B cell (primary cell): ENCODE measurements at regions not wholly inside any gene's neighbourhood (a gene's known extent, or its start where the extent isn't known, plus 50 kb on each side); places are given as distances from the start of the nearest gene placed in this dataset.

Experiments
- EZH2 ChIP-seq: IDR thresholded peaks from 2 replicates; pipeline ENCODE4 v1.6.1; 2012; ENCODE audit warnings: borderline replicate concordance, low read depth, mild to moderate bottlenecking, moderate library complexity, low read length; ENCODE audit not compliant: insufficient read depth, poor library complexity, severe bottlenecking
- TF ChIP-seq, protein P1 (sequence below): fragments of 200-600 bp; IDR thresholded peaks from one replicate; pipeline ENCODE4 v1.8.0; 2022; ENCODE audit warnings: antibody characterized with exemption, mild to moderate bottlenecking

GRCh38 chr5:11973469-11973868 lies 69.2 kb upstream of the CTNND2 start:
- TF ChIP-seq, protein P1, sequence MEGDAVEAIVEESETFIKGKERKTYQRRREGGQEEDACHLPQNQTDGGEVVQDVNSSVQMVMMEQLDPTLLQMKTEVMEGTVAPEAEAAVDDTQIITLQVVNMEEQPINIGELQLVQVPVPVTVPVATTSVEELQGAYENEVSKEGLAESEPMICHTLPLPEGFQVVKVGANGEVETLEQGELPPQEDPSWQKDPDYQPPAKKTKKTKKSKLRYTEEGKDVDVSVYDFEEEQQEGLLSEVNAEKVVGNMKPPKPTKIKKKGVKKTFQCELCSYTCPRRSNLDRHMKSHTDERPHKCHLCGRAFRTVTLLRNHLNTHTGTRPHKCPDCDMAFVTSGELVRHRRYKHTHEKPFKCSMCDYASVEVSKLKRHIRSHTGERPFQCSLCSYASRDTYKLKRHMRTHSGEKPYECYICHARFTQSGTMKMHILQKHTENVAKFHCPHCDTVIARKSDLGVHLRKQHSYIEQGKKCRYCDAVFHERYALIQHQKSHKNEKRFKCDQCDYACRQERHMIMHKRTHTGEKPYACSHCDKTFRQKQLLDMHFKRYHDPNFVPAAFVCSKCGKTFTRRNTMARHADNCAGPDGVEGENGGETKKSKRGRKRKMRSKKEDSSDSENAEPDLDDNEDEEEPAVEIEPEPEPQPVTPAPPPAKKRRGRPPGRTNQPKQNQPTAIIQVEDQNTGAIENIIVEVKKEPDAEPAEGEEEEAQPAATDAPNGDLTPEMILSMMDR: no peak
- TF ChIP-seq EZH2: no peak
